Esophagus muscularis mucosa (tissue), 4 donors: ENCODE measurements at regions not wholly inside any gene's neighbourhood (a gene's known extent, or its start where the extent isn't known, plus 50 kb on each side); places are given as distances from the start of the nearest gene placed in this dataset.

Source experiments
- DNase-seq: peaks from one replicate; pipeline ENCODE4 v3.0.0-alpha.2; 2017; ENCODE audit errors: extremely low spot score
- H3K27ac ChIP-seq, 4 donors: fragments of 200-600 bp; sonication (generic); replicated peaks in 1 of 4; 1 replicate in 3 of 4; 2 replicates in 1 of 4; pipeline ENCODE4 v1.5.1; 2016 to 2019; ENCODE audit warnings: mild to moderate bottlenecking in 1 of 4
- H3K27me3 ChIP-seq, 4 donors: fragments of 200-600 bp; sonication (generic); one replicate each; pipeline versions ENCODE4 v1.5.1 to v1.6.0; 2016 to 2019
- H3K36me3 ChIP-seq, 4 donors: fragments of 200-600 bp; sonication (generic); one replicate each; pipeline ENCODE4 v1.5.1; 2016 to 2019
- H3K4me1 ChIP-seq, 4 donors: fragments of 200-600 bp; sonication (generic); one replicate each; pipeline ENCODE4 v1.5.1; 2016 to 2019
- H3K4me3 ChIP-seq, 4 donors: fragments of 200-600 bp; sonication (generic); 1 replicate in 2 of 4; 2 replicates in 2 of 4; pipeline ENCODE4 v1.5.1; 2016 to 2019; ENCODE audit warnings: mild to moderate bottlenecking in 4 of 4, moderate library complexity in 1 of 4
- H3K9me3 ChIP-seq, 4 donors: fragments of 200-600 bp; sonication (generic); 1 replicate in 3 of 4; 2 replicates in 1 of 4; pipeline ENCODE4 v1.5.1; 2016 to 2019
- EP300 ChIP-seq: sonication (generic); formaldehyde crosslinking; IDR thresholded peaks from one replicate; pipeline ENCODE4 v1.6.1; 2017; ENCODE audit warnings: antibody characterized with exemption
- POLR2A ChIP-seq: fragments of 450-650 bp; IDR thresholded peaks from one replicate; pipeline ENCODE4 v1.6.1; 2017; ENCODE audit warnings: antibody characterized with exemption, moderate library complexity, mild to moderate bottlenecking, low read depth
- POLR2AphosphoS5 ChIP-seq, 2 donors: sonication (generic); formaldehyde crosslinking; IDR thresholded peaks; one replicate each; pipeline ENCODE4 v1.6.1; 2017; ENCODE audit warnings: antibody characterized with exemption in 2 of 2
- WGBS: methylation state at CpG from one replicate; pipeline ENCODE4 v1.1.5; 2018; 5-methylcytosine and 5-hydroxymethylcytosine counted together
- intact Hi-C: fragments of 100-400 bp; cut with DNase I; formaldehyde crosslinking; loops from one replicate; pipeline ENCODE4 v1.15.1; 2023
- TF ChIP-seq, protein P1 (sequence below), 3 experiments: fragments of 200-600 bp in 2 of 3; fragments of 450-650 bp in 1 of 3; sonication (generic) in 2 of 3; IDR thresholded peaks; one replicate each; pipeline ENCODE4 v1.5.1; 2017 to 2019; ENCODE audit warnings: antibody characterized with exemption in 3 of 3, mild to moderate bottlenecking in 2 of 3, moderate library complexity in 1 of 3

DNA sequence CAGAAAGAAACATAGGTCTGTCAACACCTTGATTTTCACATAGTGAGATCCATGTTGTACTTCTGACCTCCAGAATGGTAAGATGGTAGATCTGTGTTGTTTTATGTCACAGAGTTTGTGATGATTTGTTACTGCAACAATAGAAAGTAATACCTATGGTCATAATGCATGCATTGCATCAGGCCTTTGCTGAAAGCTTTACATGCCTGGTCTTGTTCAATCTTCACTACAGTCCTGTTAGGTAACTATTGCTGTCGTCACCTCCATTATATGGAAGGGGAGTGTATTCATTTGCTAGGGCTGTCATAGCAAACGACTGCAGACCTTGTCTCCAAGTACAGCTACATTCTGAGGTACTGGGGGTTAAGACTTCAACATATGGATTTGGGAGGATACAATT is 243.5 kb downstream of the ANAPC1 start:
- intact Hi-C loops, result no loop called here
- Histone ChIP-seq H3K27me3 (no peaks in the 10 kb centered on the region), H3K9me3 (peaks cover 0 to 16% (median 4%) of the 10 kb centered on the region in 4 donors), H3K4me1 (no peaks in the 10 kb centered on the region), H3K4me3 (no peak overlapping the region), H3K36me3 (no peaks in the 10 kb centered on the region), H3K27ac (no peak overlapping the region)
- DNase-seq, result no peak
- TF ChIP-seq POLR2A (no peak), POLR2AphosphoS5 (IDR thresholded peaks at IDR 0.05) (no peak), EP300 (no peak)
- TF ChIP-seq, protein P1, sequence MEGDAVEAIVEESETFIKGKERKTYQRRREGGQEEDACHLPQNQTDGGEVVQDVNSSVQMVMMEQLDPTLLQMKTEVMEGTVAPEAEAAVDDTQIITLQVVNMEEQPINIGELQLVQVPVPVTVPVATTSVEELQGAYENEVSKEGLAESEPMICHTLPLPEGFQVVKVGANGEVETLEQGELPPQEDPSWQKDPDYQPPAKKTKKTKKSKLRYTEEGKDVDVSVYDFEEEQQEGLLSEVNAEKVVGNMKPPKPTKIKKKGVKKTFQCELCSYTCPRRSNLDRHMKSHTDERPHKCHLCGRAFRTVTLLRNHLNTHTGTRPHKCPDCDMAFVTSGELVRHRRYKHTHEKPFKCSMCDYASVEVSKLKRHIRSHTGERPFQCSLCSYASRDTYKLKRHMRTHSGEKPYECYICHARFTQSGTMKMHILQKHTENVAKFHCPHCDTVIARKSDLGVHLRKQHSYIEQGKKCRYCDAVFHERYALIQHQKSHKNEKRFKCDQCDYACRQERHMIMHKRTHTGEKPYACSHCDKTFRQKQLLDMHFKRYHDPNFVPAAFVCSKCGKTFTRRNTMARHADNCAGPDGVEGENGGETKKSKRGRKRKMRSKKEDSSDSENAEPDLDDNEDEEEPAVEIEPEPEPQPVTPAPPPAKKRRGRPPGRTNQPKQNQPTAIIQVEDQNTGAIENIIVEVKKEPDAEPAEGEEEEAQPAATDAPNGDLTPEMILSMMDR (IDR thresholded peaks at IDR 0.05), result no peak
- 74% methylated on average over 2 of the region's 2 CpGs for WGBS

GRCh38 chr2:111642586-111643327 is 241.2 kb downstream of the ANAPC1 start:
- Histone ChIP-seq H3K9me3 (peaks cover 0 to 17% (median 13%) of the 10 kb centered on the region in 4 donors), H3K4me1 (no peaks in the 10 kb centered on the region), H3K4me3 (no peak overlapping the region), H3K36me3 (no peaks in the 10 kb centered on the region), H3K27ac (no peak overlapping the region), H3K27me3 (no peaks in the 10 kb centered on the region)
- intact Hi-C loops, result no loop called here
- 97% methylated on average over 2 of the region's 2 CpGs for WGBS
- no peak for DNase-seq
- TF ChIP-seq POLR2A, result no peak
- TF ChIP-seq POLR2AphosphoS5 (IDR thresholded peaks at IDR 0.05), result no peak
- TF ChIP-seq EP300, result no peak
- TF ChIP-seq, protein P1 (IDR thresholded peaks at IDR 0.05), result no peak

DNA sequence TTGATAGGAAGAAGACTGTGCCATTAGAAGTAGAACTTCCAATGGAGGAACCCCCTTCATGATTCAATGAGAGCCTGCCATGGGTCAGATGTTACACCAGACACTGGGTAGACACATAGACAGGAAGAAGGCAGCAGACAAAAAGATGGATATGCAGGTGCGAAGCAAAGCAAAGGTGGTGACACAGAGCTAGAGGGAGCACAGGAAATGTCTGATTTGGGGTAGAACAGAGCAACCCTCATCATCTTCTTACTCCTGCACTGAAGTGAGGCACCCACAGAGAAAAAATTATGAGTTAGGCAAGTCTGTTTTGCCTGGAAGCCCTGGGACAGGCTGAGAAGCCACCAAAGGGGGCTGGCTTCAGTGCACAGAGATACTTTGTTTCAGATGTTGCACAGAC is 240.2 kb downstream of the ANAPC1 start:
- 100% methylated on average over 1 of the region's 1 CpG for WGBS
- Histone ChIP-seq H3K4me3 (no peak overlapping the region), H3K4me1 (no peaks in the 10 kb centered on the region), H3K27me3 (no peaks in the 10 kb centered on the region), H3K9me3 (peaks cover 0 to 17% (median 4%) of the 10 kb centered on the region in 4 donors), H3K27ac (no peak overlapping the region), H3K36me3 (no peaks in the 10 kb centered on the region)
- TF ChIP-seq POLR2AphosphoS5 (IDR thresholded peaks at IDR 0.05) (no peak), EP300 (no peak), POLR2A (no peak)
- TF ChIP-seq, protein P1 (IDR thresholded peaks at IDR 0.05), result no peak
- DNase-seq, result no peak
- intact Hi-C loops, result no loop called here

DNA sequence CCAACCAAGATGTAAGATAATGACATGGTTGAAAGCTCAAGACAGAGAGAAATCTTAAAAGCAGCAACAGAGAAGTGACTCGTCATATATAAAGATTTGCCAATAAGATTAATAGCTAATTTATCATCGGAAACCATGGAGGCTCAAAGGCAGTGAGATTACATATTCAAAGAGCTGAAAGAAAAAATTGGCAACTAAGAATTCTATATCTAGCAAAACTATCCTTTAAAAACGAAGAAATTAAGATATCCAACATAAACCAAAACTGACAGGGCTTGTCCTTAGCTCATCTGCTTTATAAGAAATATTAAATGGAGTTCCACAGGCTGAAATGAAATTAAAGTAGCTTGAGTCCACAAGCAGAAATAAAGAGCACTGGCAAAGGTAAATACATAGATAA is 236.6 kb downstream of the ANAPC1 start:
- intact Hi-C loops, result no loop called here
- no peak for DNase-seq

More for the DNA sequence above, 236.6 kb downstream of the ANAPC1 start:
- peaks cover 0 to 17% (median 9%) of the 10 kb centered on the region in 4 donors for H3K9me3 ChIP-seq
- no peak overlapping the region for H3K27ac ChIP-seq
- WGBS, result 89% methylated on average over 3 of the region's 3 CpGs
- no peak overlapping the region for H3K4me3 ChIP-seq
- no peaks in the 10 kb centered on the region for H3K27me3 ChIP-seq
- no peaks in the 10 kb centered on the region for H3K36me3 ChIP-seq
- no peaks in the 10 kb centered on the region for H3K4me1 ChIP-seq
- TF ChIP-seq POLR2AphosphoS5 (IDR thresholded peaks at IDR 0.05) (no peak), POLR2A (no peak), EP300 (no peak)
- TF ChIP-seq, protein P1 (IDR thresholded peaks at IDR 0.05), result no peak
